Vagina (tissue), 2 donors: ENCODE measurements at regions not wholly inside any gene's neighbourhood (a gene's known extent, or its start where the extent isn't known, plus 50 kb on each side); places are given as distances from the start of the nearest gene placed in this dataset.

ENCODE experiments used
- POLR2A ChIP-seq, 2 donors: fragments of 450-650 bp; IDR thresholded peaks; one replicate each; pipeline ENCODE4 v1.6.1; 2017; ENCODE audit warnings: antibody characterized with exemption in 2 of 2, mild to moderate bottlenecking in 2 of 2, moderate library complexity in 2 of 2
- POLR2AphosphoS5 ChIP-seq, 2 donors: sonication (generic); formaldehyde crosslinking; IDR thresholded peaks; one replicate each; pipeline ENCODE4 v1.9.0; 2017; ENCODE audit warnings: antibody characterized with exemption in 2 of 2, mild to moderate bottlenecking in 2 of 2, low read depth in 1 of 2; ENCODE audit not compliant: insufficient read depth in 1 of 2
- TF ChIP-seq, protein P1 (sequence below), 3 experiments: fragments of 450-650 bp in 2 of 3; fragments of 200-600 bp in 1 of 3; sonication (generic) in 1 of 3; IDR thresholded peaks; one replicate each; pipeline ENCODE4 v1.5.1; 2017 to 2019; ENCODE audit warnings: antibody characterized with exemption in 3 of 3, mild to moderate bottlenecking in 2 of 3, moderate library complexity in 2 of 3

DNA sequence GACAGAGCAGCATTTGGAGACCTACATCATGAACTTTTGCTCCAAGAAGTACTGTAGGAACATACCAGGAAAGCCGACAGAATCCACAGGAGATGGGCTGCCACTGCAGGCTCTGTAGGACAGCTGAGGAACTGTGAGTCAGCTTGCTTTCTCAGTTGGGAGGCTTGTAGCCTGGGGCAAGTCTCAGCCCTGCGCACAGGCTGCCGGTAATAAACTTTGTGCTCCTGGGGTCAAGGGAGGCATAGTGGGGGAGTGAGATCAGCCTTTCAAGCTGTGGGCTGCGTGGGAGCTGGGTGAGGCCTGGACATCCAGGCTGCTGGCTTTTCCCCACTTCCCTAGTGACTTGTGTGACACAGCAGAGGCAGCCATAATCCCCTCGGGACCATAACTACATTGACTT is 718.0 kb upstream of the CDH10 start:
- TF ChIP-seq POLR2A (IDR thresholded peaks at IDR 0.05) (no peak), POLR2AphosphoS5 (IDR thresholded peaks at IDR 0.05; ENCODE audit: insufficient read depth in 1 of 2, low read depth in 1 of 2) (no peak)
- TF ChIP-seq, protein P1, sequence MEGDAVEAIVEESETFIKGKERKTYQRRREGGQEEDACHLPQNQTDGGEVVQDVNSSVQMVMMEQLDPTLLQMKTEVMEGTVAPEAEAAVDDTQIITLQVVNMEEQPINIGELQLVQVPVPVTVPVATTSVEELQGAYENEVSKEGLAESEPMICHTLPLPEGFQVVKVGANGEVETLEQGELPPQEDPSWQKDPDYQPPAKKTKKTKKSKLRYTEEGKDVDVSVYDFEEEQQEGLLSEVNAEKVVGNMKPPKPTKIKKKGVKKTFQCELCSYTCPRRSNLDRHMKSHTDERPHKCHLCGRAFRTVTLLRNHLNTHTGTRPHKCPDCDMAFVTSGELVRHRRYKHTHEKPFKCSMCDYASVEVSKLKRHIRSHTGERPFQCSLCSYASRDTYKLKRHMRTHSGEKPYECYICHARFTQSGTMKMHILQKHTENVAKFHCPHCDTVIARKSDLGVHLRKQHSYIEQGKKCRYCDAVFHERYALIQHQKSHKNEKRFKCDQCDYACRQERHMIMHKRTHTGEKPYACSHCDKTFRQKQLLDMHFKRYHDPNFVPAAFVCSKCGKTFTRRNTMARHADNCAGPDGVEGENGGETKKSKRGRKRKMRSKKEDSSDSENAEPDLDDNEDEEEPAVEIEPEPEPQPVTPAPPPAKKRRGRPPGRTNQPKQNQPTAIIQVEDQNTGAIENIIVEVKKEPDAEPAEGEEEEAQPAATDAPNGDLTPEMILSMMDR (IDR thresholded peaks at IDR 0.05), result no peak
